H9 (cell line): ENCODE measurements at regions not wholly inside any gene's neighbourhood (a gene's known extent, or its start where the extent isn't known, plus 50 kb on each side); places are given as distances from the start of the nearest gene placed in this dataset.

Experiments used
- DNase-seq: peaks from one replicate; pipeline ENCODE4 v3.0.0-alpha.2; 2017
- H2AFZ ChIP-seq: one replicate; pipeline ENCODE4 v1.6.1; 2013; ENCODE audit warnings: mild to moderate bottlenecking, low read length, control low read depth, moderate library complexity
- H2AK5ac ChIP-seq: 2 replicates; pipeline ENCODE4 v1.6.1; 2013; ENCODE audit warnings: low read length, control low read depth, mixed read lengths; ENCODE audit not compliant: insufficient read length
- H2BK120ac ChIP-seq: one replicate; pipeline ENCODE4 v1.6.1; 2013; ENCODE audit warnings: low read depth, mild to moderate bottlenecking, low read length, control low read depth, inconsistent platforms; ENCODE audit not compliant: poor library complexity, severe bottlenecking
- H2BK12ac ChIP-seq: 2 replicates; pipeline ENCODE4 v1.6.1; 2013; ENCODE audit warnings: low read length, control low read depth, mixed read lengths, low read depth; ENCODE audit not compliant: insufficient read length
- H2BK15ac ChIP-seq: 2 replicates; pipeline ENCODE4 v1.6.1; 2013; ENCODE audit warnings: low read depth, low read length, control low read depth
- H2BK20ac ChIP-seq: one replicate; pipeline ENCODE4 v1.6.1; 2013; ENCODE audit warnings: low read depth, mild to moderate bottlenecking, low read length, control low read depth, inconsistent platforms; ENCODE audit not compliant: poor library complexity, severe bottlenecking
- H2BK5ac ChIP-seq: 2 replicates; pipeline ENCODE4 v1.6.1; 2013; ENCODE audit warnings: low read length, control low read depth, mixed read lengths; ENCODE audit not compliant: insufficient read length
- H3K14ac ChIP-seq: 2 replicates; pipeline ENCODE4 v1.6.1; 2013; ENCODE audit warnings: low read length, control low read depth; ENCODE audit not compliant: insufficient read depth
- H3K18ac ChIP-seq: 2 replicates; pipeline ENCODE4 v1.6.1; 2013; ENCODE audit warnings: low read depth, mild to moderate bottlenecking, mixed read lengths, low read length, control low read depth; ENCODE audit not compliant: insufficient read length
- H3K23ac ChIP-seq: 2 replicates; pipeline ENCODE4 v1.6.1; 2013; ENCODE audit warnings: low read length, control low read depth, mixed read lengths, low read depth; ENCODE audit not compliant: insufficient read length
- H3K23me2 ChIP-seq: 2 replicates; pipeline ENCODE4 v1.6.1; 2013; ENCODE audit warnings: low read depth, mild to moderate bottlenecking, mixed read lengths, low read length, control low read depth; ENCODE audit not compliant: insufficient read length, poor library complexity, severe bottlenecking
- H3K27ac ChIP-seq: 2 replicates; pipeline ENCODE4 v1.5.1; 2013; ENCODE audit warnings: low read length, control low read depth, mixed read lengths, low read depth; ENCODE audit not compliant: insufficient read length
- H3K27me3 ChIP-seq: 2 replicates; pipeline ENCODE4 v1.6.1; 2013; ENCODE audit warnings: low read length, control low read depth, inconsistent platforms; ENCODE audit not compliant: insufficient read depth
- H3K4ac ChIP-seq: 2 replicates; pipeline ENCODE4 v1.6.1; 2013; ENCODE audit warnings: low read depth, mild to moderate bottlenecking, control low read depth, inconsistent platforms, low read length, moderate library complexity
- H3K4me1 ChIP-seq: 2 replicates; pipeline ENCODE4 v1.6.1; 2013; ENCODE audit warnings: low read length, control low read depth, inconsistent platforms; ENCODE audit not compliant: insufficient read depth
- H3K4me2 ChIP-seq: 2 replicates; pipeline ENCODE4 v1.6.1; 2013; ENCODE audit warnings: low read length, control low read depth, mixed read lengths; ENCODE audit not compliant: insufficient read length, insufficient read depth
- H3K56ac ChIP-seq: 2 replicates; pipeline ENCODE4 v1.6.1; 2013; ENCODE audit warnings: low read depth, mild to moderate bottlenecking, mixed read lengths, low read length, control low read depth; ENCODE audit not compliant: insufficient read length
- H3K79me1 ChIP-seq: 2 replicates; pipeline ENCODE4 v1.6.1; 2013; ENCODE audit warnings: low read depth, mild to moderate bottlenecking, moderate library complexity, low read length, control low read depth, inconsistent platforms; ENCODE audit not compliant: insufficient read depth, poor library complexity, severe bottlenecking
- H3K79me2 ChIP-seq: 2 replicates; pipeline ENCODE4 v1.6.1; 2013; ENCODE audit warnings: low read length, control low read depth, inconsistent platforms; ENCODE audit not compliant: insufficient read depth
- H3K9ac ChIP-seq: 2 replicates; pipeline ENCODE4 v1.6.1; 2013; ENCODE audit warnings: low read length, control low read depth, mixed read lengths; ENCODE audit not compliant: insufficient read length; ENCODE audit errors: extremely low read depth
- H3K9me3 ChIP-seq: one replicate; pipeline ENCODE4 v1.6.1; 2013; ENCODE audit warnings: low read depth, low read length, inconsistent platforms; ENCODE audit not compliant: control insufficient read depth
- H3T11ph ChIP-seq: one replicate; pipeline ENCODE4 v1.6.1; 2013; ENCODE audit warnings: mild to moderate bottlenecking, low read length, control low read depth, inconsistent platforms
- H4K20me1 ChIP-seq: one replicate; pipeline ENCODE4 v1.6.1; 2013; ENCODE audit not compliant: control insufficient read depth, insufficient read length, insufficient read depth
- H4K5ac ChIP-seq: 2 replicates; pipeline ENCODE4 v1.6.1; 2013; ENCODE audit warnings: low read depth, mild to moderate bottlenecking, mixed read lengths, low read length, control low read depth; ENCODE audit not compliant: insufficient read length
- H4K8ac ChIP-seq: replicated peaks from 2 replicates; pipeline ENCODE4 v1.6.1; 2013; ENCODE audit warnings: low read length, control low read depth, mixed read lengths, low read depth; ENCODE audit not compliant: insufficient read length
- H4K91ac ChIP-seq: 2 replicates; pipeline ENCODE4 v1.6.1; 2013; ENCODE audit warnings: low read depth, mild to moderate bottlenecking, moderate library complexity, mixed read lengths, low read length, control low read depth; ENCODE audit not compliant: insufficient read length
- H3K27ac Mint-ChIP-seq, 3 experiments: 2 replicates in 2 of 3; 3 replicates in 1 of 3; pipeline ENCODE4 v1.8.0; 2020 to 2021; ENCODE audit warnings: mixed read lengths in 3 of 3, mild to moderate bottlenecking in 1 of 3, moderate library complexity in 1 of 3
- H3K27me3 Mint-ChIP-seq: 2 replicates; pipeline ENCODE4 v1.8.0; 2021; ENCODE audit warnings: low read depth, mild to moderate bottlenecking, moderate library complexity, mixed read lengths
- H3K36me3 Mint-ChIP-seq, 3 experiments: 2 replicates in 2 of 3; 3 replicates in 1 of 3; pipeline ENCODE4 v1.8.0; 2020 to 2021; ENCODE audit warnings: low read depth in 3 of 3, mixed read lengths in 3 of 3; ENCODE audit not compliant: insufficient read depth in 1 of 3
- H3K4me1 Mint-ChIP-seq, 2 experiments: 2 replicates each; pipeline ENCODE4 v1.8.0; 2020; ENCODE audit warnings: mixed read lengths in 2 of 2
- H3K4me3 Mint-ChIP-seq, 2 experiments: 2 replicates in 1 of 2; 3 replicates in 1 of 2; pipeline ENCODE4 v1.8.0; 2020 to 2021; ENCODE audit warnings: mild to moderate bottlenecking in 2 of 2, mixed read lengths in 2 of 2, moderate library complexity in 1 of 2
- H3K9me3 Mint-ChIP-seq, 2 experiments: 2 replicates in 1 of 2; 3 replicates in 1 of 2; pipeline ENCODE4 v1.8.0; 2020; ENCODE audit warnings: mild to moderate bottlenecking in 2 of 2, mixed read lengths in 2 of 2, moderate library complexity in 1 of 2
- WGBS: extraction: QIAGEN DNeasy Blood & Tissue Kit; methylation state at CpG from one replicate; pipeline ENCODE4 v1.1.7; 2013; ENCODE audit warnings: missing lambda C conversion rate, low lambda C conversion rate, mixed read lengths; ENCODE audit not compliant: insufficient read length; ENCODE audit errors: extremely low coverage; 5-methylcytosine and 5-hydroxymethylcytosine counted together
- TF ChIP-seq, protein P1 (sequence below): fragments of 200-600 bp; sonication (generic); conservative IDR thresholded peaks from 3 replicates; pipeline ENCODE4 v1.8.0; 2021; ENCODE audit warnings: antibody characterized with exemption, mild to moderate bottlenecking

GRCh38 chr14:76267322-76268046 lies 108.5 kb upstream of the ESRRB start:
- Histone ChIP-seq H2BK5ac (no peak overlapping the region), H3K27ac (no peak overlapping the region), H2BK120ac (no peak overlapping the region), H4K8ac (no peak overlapping the region), H2BK20ac (no peak overlapping the region), H2AK5ac (no peak overlapping the region), H2AFZ (peak overlapping the region; percentile 91), H3K4me1 (no peaks in the 10 kb centered on the region; the same call in 1 of the 2 replicates), H4K20me1 (no peaks in the 10 kb centered on the region), H3K4me2 (peak overlapping the region; percentile 40), H3K79me2 (no peaks in the 10 kb centered on the region), H2BK15ac (no peak overlapping the region), H3K27me3 (no peaks in the 10 kb centered on the region), H3K56ac (no peak overlapping the region), H3K23me2 (no peaks in the 10 kb centered on the region), H3K79me1 (no peaks in the 10 kb centered on the region), H3K9ac (no peak overlapping the region), H3K4ac (no peak overlapping the region), H4K5ac (no peak overlapping the region), H3T11ph (no peak overlapping the region), H3K14ac (no peak overlapping the region), H4K91ac (no peak overlapping the region), H3K18ac (no peak overlapping the region), H2BK12ac (no peak overlapping the region), H3K23ac (no peak overlapping the region), H3K9me3 (no peaks in the 10 kb centered on the region)
- TF ChIP-seq, protein P1, sequence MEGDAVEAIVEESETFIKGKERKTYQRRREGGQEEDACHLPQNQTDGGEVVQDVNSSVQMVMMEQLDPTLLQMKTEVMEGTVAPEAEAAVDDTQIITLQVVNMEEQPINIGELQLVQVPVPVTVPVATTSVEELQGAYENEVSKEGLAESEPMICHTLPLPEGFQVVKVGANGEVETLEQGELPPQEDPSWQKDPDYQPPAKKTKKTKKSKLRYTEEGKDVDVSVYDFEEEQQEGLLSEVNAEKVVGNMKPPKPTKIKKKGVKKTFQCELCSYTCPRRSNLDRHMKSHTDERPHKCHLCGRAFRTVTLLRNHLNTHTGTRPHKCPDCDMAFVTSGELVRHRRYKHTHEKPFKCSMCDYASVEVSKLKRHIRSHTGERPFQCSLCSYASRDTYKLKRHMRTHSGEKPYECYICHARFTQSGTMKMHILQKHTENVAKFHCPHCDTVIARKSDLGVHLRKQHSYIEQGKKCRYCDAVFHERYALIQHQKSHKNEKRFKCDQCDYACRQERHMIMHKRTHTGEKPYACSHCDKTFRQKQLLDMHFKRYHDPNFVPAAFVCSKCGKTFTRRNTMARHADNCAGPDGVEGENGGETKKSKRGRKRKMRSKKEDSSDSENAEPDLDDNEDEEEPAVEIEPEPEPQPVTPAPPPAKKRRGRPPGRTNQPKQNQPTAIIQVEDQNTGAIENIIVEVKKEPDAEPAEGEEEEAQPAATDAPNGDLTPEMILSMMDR: peak; percentile 42; the same call in 2 of the 3 replicates
- WGBS: no CpG with 5 or more reads among the region's 27 CpGs
- DNase-seq: peak; percentile 73
- Mint-ChIP-seq H3K27me3 (peaks cover 41% of the 10 kb centered on the region), H3K4me1 (peaks cover 3 to 13% of the 10 kb centered on the region in 2 experiments; a peak in 3 of 4 replicates), H3K36me3 (peaks cover 0 to 4% (median 0%) of the 10 kb centered on the region in 3 experiments; a peak in 1 of 7 replicates), H3K4me3 (peak overlapping the region in 1 of 2 experiments; percentile 31; a peak in 2 of 5 replicates), H3K27ac (peak overlapping the region in 1 of 3 experiments; percentile 47; a peak in 2 of 7 replicates), H3K9me3 (no peaks in the 10 kb centered on the region; a peak in 1 of 5 replicates)
